GM19324 (cell line): ENCODE measurements at regions not wholly inside any gene's neighbourhood (a gene's known extent, or its start where the extent isn't known, plus 50 kb on each side); places are given as distances from the start of the nearest gene placed in this dataset.

ENCODE experiments used
- ATAC-seq: cut with Tn5 transposase; IDR thresholded peaks from one replicate; pipeline ENCODE4 v1.9.1; 2021; ENCODE audit warnings: mild to moderate bottlenecking, moderate library complexity; ENCODE audit not compliant: unreplicated experiment, low FRiP score

- no peak for ATAC-seq
These were observed 331.9 kb upstream of the TSHZ3 start for GRCh38 chr19:31681121-31681520.

- ATAC-seq = no peak
These were observed 344.1 kb upstream of the TSHZ3 start for GRCh38 chr19:31693131-31693932.

- ATAC-seq = no peak
These were observed 344.7 kb upstream of the TSHZ3 start for GRCh38 chr19:31693933-31694269.

GRCh38 chr19:31694761-31695160, 345.5 kb upstream of the TSHZ3 start:
- ATAC-seq = no peak

GRCh38 chr19:31699421-31699820, 350.2 kb upstream of the TSHZ3 start:
- no peak for ATAC-seq

GRCh38 chr19:31701146-31701545, 351.9 kb upstream of the TSHZ3 start:
- no peak for ATAC-seq

GRCh38 chr19:31705656-31706055, 356.4 kb upstream of the TSHZ3 start:
- no peak for ATAC-seq

GRCh38 chr19:31706131-31706530, 356.9 kb upstream of the TSHZ3 start:
- no peak for ATAC-seq

GRCh38 chr19:31706691-31707620, 357.7 kb upstream of the TSHZ3 start:
- ATAC-seq = no peak

GRCh38 chr19:31708520-31708919, 359.3 kb upstream of the TSHZ3 start:
- ATAC-seq = no peak

GRCh38 chr19:31709476-31709875, 360.2 kb upstream of the TSHZ3 start:
- no peak for ATAC-seq

GRCh38 chr19:31715249-31715945, 366.2 kb upstream of the TSHZ3 start:
- no peak for ATAC-seq

GRCh38 chr19:31716826-31717225, 367.6 kb upstream of the TSHZ3 start:
- no peak for ATAC-seq

GRCh38 chr19:31717269-31717923, 368.2 kb upstream of the TSHZ3 start:
- ATAC-seq = no peak

GRCh38 chr19:31718032-31718431, 368.8 kb upstream of the TSHZ3 start:
- no peak for ATAC-seq

GRCh38 chr19:31718898-31719297, 369.7 kb upstream of the TSHZ3 start:
- no peak for ATAC-seq

GRCh38 chr19:31723101-31723500, 373.9 kb upstream of the TSHZ3 start:
- no peak for ATAC-seq

GRCh38 chr19:31725051-31725450, 375.8 kb upstream of the TSHZ3 start:
- ATAC-seq = no peak

- ATAC-seq = no peak
These were observed 378.3 kb upstream of the TSHZ3 start for GRCh38 chr19:31727536-31727935.

GRCh38 chr19:31730270-31730669, 381.0 kb upstream of the TSHZ3 start:
- no peak for ATAC-seq

GRCh38 chr19:31733591-31733990, 384.4 kb upstream of the TSHZ3 start:
- ATAC-seq = no peak
